Liver (tissue), 8 donors: ENCODE measurements at regions not wholly inside any gene's neighbourhood (a gene's known extent, or its start where the extent isn't known, plus 50 kb on each side); places are given as distances from the start of the nearest gene placed in this dataset.

Experiments
- DNase-seq: peaks from one replicate; pipeline ENCODE4 v3.0.0-alpha.2; 2017; ENCODE audit warnings: low spot score
- H3K27ac ChIP-seq, 2 donors: one replicate each; pipeline ENCODE4 v1.7.0; 2013; ENCODE audit warnings: inconsistent platforms in 2 of 2, low read length in 2 of 2, control low read depth in 1 of 2, low read depth in 1 of 2, mild to moderate bottlenecking in 1 of 2
- H3K27me3 ChIP-seq, 4 donors: one replicate each; pipeline versions ENCODE4 v1.6.1 to v1.7.0; 2013; ENCODE audit warnings: low read length in 3 of 4, inconsistent platforms in 1 of 4, mild to moderate bottlenecking in 1 of 4, moderate library complexity in 1 of 4; ENCODE audit not compliant: control insufficient read depth in 4 of 4, insufficient read depth in 4 of 4
- H3K36me3 ChIP-seq, 4 donors: one replicate each; pipeline versions ENCODE4 v1.6.1 to v1.7.0; 2013; ENCODE audit warnings: low read length in 3 of 4, mild to moderate bottlenecking in 3 of 4, low read depth in 1 of 4, moderate library complexity in 1 of 4; ENCODE audit not compliant: control insufficient read depth in 4 of 4, insufficient read depth in 3 of 4
- H3K4me1 ChIP-seq, 4 donors: one replicate each; pipeline versions ENCODE4 v1.6.1 to v1.7.0; 2013; ENCODE audit warnings: low read length in 3 of 4, mild to moderate bottlenecking in 3 of 4, moderate library complexity in 1 of 4; ENCODE audit not compliant: control insufficient read depth in 4 of 4, insufficient read depth in 4 of 4
- H3K4me3 ChIP-seq, 3 donors: one replicate each; pipeline versions ENCODE4 v1.6.1 to v1.7.0; 2013; ENCODE audit warnings: low read length in 3 of 3, control low read depth in 1 of 3, low read depth in 1 of 3, mild to moderate bottlenecking in 1 of 3
- H3K9ac ChIP-seq, 2 donors: one replicate each; pipeline ENCODE4 v1.7.0; 2013; ENCODE audit warnings: low read length in 2 of 2, mild to moderate bottlenecking in 2 of 2, moderate library complexity in 2 of 2, control low read depth in 1 of 2, low read depth in 1 of 2
- H3K9me3 ChIP-seq, 4 donors: one replicate each; pipeline versions ENCODE4 v1.6.1 to v1.7.0; 2013; ENCODE audit warnings: low read length in 3 of 4; ENCODE audit not compliant: control insufficient read depth in 4 of 4
- EGR1 ChIP-seq, 2 donors: IDR thresholded peaks; 2 replicates each; pipeline ENCODE4 v1.6.1; 2016 to 2018; ENCODE audit warnings: antibody characterized with exemption in 2 of 2, low read depth in 2 of 2
- FOXA1 ChIP-seq: IDR thresholded peaks from 2 replicates; pipeline ENCODE4 v1.6.1; 2016; ENCODE audit warnings: antibody characterized with exemption
- FOXA2 ChIP-seq: IDR thresholded peaks from 2 replicates; pipeline ENCODE4 v1.6.1; 2016; ENCODE audit warnings: antibody characterized with exemption
- GABPA ChIP-seq, 2 donors: IDR thresholded peaks in 1 of 2; conservative IDR thresholded peaks in 1 of 2; 2 replicates each; pipeline ENCODE4 v1.6.1; 2016; ENCODE audit warnings: antibody characterized with exemption in 2 of 2, mild to moderate bottlenecking in 1 of 2, moderate library complexity in 1 of 2
- HNF4A ChIP-seq, 2 donors: conservative IDR thresholded peaks; 2 replicates each; pipeline ENCODE4 v1.6.1; 2016; ENCODE audit warnings: antibody characterized with exemption in 2 of 2, mild to moderate bottlenecking in 2 of 2
- HNF4G ChIP-seq: IDR thresholded peaks from 2 replicates; pipeline ENCODE4 v1.6.1; 2016; ENCODE audit warnings: antibody characterized with exemption
- JUND ChIP-seq, 2 donors: IDR thresholded peaks; 2 replicates each; pipeline ENCODE4 v1.6.1; 2016; ENCODE audit warnings: antibody characterized with exemption in 2 of 2
- NR2F2 ChIP-seq: IDR thresholded peaks from 2 replicates; pipeline ENCODE4 v1.6.1; 2016; ENCODE audit warnings: antibody characterized with exemption
- RAD21 ChIP-seq, 2 donors: IDR thresholded peaks; 2 replicates each; pipeline ENCODE4 v1.6.1; 2016; ENCODE audit warnings: antibody characterized with exemption in 2 of 2, mild to moderate bottlenecking in 2 of 2
- SP1 ChIP-seq: IDR thresholded peaks from 2 replicates; pipeline ENCODE4 v1.6.1; 2018; ENCODE audit warnings: antibody characterized with exemption, mild to moderate bottlenecking
- TAF1 ChIP-seq: conservative IDR thresholded peaks from 2 replicates; pipeline ENCODE4 v1.6.1; 2016; ENCODE audit warnings: antibody characterized with exemption, mild to moderate bottlenecking
- YY1 ChIP-seq: IDR thresholded peaks from 2 replicates; pipeline ENCODE4 v1.6.1; 2016; ENCODE audit warnings: antibody characterized with exemption, mild to moderate bottlenecking
- WGBS: extraction: QIAGEN DNeasy Blood & Tissue Kit; methylation state at CpG from one replicate; pipeline ENCODE4 v1.1.7; 2013; 5-methylcytosine and 5-hydroxymethylcytosine counted together
- TF ChIP-seq, protein P1 (sequence below): IDR thresholded peaks from 2 replicates; pipeline ENCODE4 v1.6.1; 2016; ENCODE audit warnings: antibody characterized with exemption, mild to moderate bottlenecking
- TF ChIP-seq, protein P2 (sequence below): fragments of 150-350 bp; IDR thresholded peaks from 2 replicates; pipeline ENCODE4 v1.5.1; 2017; ENCODE audit warnings: improper control_type of control experiment, low read depth, low read length; ENCODE audit not compliant: missing input control
- TF ChIP-seq, protein P3 (sequence below): IDR thresholded peaks from 2 replicates; pipeline ENCODE4 v1.6.1; 2016; ENCODE audit warnings: antibody characterized with exemption
- TF ChIP-seq, protein P4 (sequence below): IDR thresholded peaks from 2 replicates; pipeline ENCODE4 v1.6.1; 2016; ENCODE audit warnings: antibody characterized with exemption
- donor health status: healthy.
- donor health status: healthy.
- donor health status: healthy.
- donor health status: healthy.
- donor health status: healthy.

DNA sequence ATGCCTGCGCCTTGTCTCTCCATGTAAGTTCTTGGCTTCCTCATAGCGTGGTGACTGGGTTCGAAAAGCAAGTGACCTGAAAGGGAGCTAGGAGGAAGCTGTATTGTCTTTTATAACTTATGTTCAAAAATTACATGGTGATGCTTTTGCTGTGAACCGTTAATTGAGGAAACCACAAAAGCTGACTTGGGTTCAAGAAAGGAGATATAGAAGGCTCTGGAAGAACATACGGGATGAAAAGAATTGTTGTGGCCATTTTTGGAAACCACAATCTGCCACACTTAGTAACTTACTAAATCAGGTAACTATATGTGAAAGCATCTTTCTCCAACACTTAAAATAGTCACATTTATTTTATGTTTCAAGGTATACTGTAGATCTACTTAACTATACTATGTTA lies 177.0 kb upstream of the RBMS1 start (continued):
- TF ChIP-seq, protein P1, sequence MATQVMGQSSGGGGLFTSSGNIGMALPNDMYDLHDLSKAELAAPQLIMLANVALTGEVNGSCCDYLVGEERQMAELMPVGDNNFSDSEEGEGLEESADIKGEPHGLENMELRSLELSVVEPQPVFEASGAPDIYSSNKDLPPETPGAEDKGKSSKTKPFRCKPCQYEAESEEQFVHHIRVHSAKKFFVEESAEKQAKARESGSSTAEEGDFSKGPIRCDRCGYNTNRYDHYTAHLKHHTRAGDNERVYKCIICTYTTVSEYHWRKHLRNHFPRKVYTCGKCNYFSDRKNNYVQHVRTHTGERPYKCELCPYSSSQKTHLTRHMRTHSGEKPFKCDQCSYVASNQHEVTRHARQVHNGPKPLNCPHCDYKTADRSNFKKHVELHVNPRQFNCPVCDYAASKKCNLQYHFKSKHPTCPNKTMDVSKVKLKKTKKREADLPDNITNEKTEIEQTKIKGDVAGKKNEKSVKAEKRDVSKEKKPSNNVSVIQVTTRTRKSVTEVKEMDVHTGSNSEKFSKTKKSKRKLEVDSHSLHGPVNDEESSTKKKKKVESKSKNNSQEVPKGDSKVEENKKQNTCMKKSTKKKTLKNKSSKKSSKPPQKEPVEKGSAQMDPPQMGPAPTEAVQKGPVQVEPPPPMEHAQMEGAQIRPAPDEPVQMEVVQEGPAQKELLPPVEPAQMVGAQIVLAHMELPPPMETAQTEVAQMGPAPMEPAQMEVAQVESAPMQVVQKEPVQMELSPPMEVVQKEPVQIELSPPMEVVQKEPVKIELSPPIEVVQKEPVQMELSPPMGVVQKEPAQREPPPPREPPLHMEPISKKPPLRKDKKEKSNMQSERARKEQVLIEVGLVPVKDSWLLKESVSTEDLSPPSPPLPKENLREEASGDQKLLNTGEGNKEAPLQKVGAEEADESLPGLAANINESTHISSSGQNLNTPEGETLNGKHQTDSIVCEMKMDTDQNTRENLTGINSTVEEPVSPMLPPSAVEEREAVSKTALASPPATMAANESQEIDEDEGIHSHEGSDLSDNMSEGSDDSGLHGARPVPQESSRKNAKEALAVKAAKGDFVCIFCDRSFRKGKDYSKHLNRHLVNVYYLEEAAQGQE = no peak
- TF ChIP-seq RAD21 (IDR thresholded peaks at IDR 0.05) (no peak), FOXA1 (no peak)

DNA sequence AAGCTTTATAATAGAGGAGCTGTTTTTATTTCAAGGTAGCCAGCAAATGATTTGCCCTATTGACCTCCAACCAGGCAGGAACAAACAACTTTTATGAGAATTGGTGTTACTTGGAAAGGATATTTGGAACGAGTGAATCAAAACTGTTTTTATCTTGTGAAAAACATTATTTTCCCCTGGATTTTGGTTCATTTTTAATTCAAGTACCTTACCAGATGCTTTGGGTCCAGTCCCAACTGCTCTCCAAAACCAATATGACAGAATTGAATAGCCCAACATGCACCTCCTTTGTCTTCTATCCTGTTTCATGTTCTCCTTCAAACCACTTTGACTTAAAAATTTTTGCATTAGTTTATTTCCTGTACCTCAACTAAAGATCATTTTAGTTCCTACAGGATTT lies 178.6 kb upstream of the RBMS1 start:
- TF ChIP-seq FOXA1 = no peak
- TF ChIP-seq, protein P1 = no peak
- Histone ChIP-seq H3K9ac (no peak overlapping the region), H3K27me3 (no peaks in the 10 kb centered on the region), H3K27ac (no peak overlapping the region), H3K4me1 (peaks cover 0 to 4% (median 0%) of the 10 kb centered on the region in 4 donors), H3K9me3 (no peaks in the 10 kb centered on the region), H3K36me3 (no peaks in the 10 kb centered on the region), H3K4me3 (no peak overlapping the region)
- WGBS = 46% methylated on average over 1 of the region's 1 CpG
- DNase-seq = no peak

DNA sequence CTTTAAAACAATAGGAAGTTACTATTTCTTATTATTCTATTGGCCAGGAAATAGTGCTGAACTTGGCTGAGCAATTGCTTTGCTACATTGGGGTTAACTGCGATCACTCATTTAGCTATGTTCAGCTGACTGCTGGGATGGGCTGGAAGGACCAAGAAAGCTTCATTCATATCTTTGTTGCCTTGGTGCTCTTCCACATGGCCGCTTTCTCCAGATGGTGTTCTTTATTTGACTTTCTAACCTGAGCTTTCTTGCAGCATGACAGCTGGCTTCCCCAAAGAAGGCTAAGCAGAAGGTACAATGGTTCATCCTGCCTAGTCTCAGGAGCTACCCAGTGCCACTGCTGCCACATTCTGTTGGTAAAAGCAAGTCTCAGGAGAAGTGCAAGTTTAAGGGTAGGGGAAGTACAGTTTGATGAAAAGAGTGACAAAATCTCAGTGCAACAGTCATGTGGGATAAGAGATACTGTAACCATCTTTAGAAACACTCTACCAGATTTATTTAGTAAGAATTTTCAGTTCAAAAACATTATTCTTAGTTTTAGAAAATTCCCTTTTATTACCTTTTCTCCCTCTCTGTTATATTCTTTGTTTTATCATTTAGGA lies 180.6 kb upstream of the RBMS1 start:
- Histone ChIP-seq H3K27ac (no peak overlapping the region), H3K9ac (no peak overlapping the region), H3K27me3 (no peaks in the 10 kb centered on the region), H3K4me3 (no peak overlapping the region), H3K4me1 (peaks cover 0 to 4% (median 0%) of the 10 kb centered on the region in 4 donors), H3K9me3 (no peaks in the 10 kb centered on the region), H3K36me3 (no peaks in the 10 kb centered on the region)
- WGBS = 94% methylated on average over 2 of the region's 2 CpGs
- TF ChIP-seq RAD21 (IDR thresholded peaks at IDR 0.05) = no peak
- TF ChIP-seq, protein P2, sequence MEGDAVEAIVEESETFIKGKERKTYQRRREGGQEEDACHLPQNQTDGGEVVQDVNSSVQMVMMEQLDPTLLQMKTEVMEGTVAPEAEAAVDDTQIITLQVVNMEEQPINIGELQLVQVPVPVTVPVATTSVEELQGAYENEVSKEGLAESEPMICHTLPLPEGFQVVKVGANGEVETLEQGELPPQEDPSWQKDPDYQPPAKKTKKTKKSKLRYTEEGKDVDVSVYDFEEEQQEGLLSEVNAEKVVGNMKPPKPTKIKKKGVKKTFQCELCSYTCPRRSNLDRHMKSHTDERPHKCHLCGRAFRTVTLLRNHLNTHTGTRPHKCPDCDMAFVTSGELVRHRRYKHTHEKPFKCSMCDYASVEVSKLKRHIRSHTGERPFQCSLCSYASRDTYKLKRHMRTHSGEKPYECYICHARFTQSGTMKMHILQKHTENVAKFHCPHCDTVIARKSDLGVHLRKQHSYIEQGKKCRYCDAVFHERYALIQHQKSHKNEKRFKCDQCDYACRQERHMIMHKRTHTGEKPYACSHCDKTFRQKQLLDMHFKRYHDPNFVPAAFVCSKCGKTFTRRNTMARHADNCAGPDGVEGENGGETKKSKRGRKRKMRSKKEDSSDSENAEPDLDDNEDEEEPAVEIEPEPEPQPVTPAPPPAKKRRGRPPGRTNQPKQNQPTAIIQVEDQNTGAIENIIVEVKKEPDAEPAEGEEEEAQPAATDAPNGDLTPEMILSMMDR = no peak
- no peak for TF ChIP-seq JUND (IDR thresholded peaks at IDR 0.05)
- TF ChIP-seq GABPA (IDR thresholded peaks at IDR 0.05 in 1 of 2, conservative IDR thresholded peaks at IDR 0.05 in 1 of 2) = no peak
- no peak for TF ChIP-seq NR2F2
- no peak for TF ChIP-seq FOXA2
- no peak for TF ChIP-seq FOXA1
- TF ChIP-seq HNF4G = no peak
- TF ChIP-seq SP1 = no peak
- TF ChIP-seq, protein P3, sequence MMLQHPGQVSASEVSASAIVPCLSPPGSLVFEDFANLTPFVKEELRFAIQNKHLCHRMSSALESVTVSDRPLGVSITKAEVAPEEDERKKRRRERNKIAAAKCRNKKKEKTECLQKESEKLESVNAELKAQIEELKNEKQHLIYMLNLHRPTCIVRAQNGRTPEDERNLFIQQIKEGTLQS = no peak
- TF ChIP-seq YY1 = no peak
- TF ChIP-seq, protein P4, sequence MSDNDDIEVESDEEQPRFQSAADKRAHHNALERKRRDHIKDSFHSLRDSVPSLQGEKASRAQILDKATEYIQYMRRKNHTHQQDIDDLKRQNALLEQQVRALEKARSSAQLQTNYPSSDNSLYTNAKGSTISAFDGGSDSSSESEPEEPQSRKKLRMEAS = no peak
- TF ChIP-seq TAF1 = no peak
- TF ChIP-seq HNF4A (conservative IDR thresholded peaks at IDR 0.05) = no peak
- no peak for TF ChIP-seq EGR1 (IDR thresholded peaks at IDR 0.05; ENCODE audit: low read depth in 2 of 2)
- TF ChIP-seq, protein P1 = no peak
- DNase-seq = no peak
